IPS-NIHi11 (cell line): ENCODE measurements at regions not wholly inside any gene's neighbourhood (a gene's known extent, or its start where the extent isn't known, plus 50 kb on each side); places are given as distances from the start of the nearest gene placed in this dataset.
A peak's percentile ranks its signal among the peaks of the same experiment; 100 is the strongest.

Experiments used
- DNase-seq: peaks from one replicate; pipeline ENCODE4 v3.0.0; 2012; ENCODE audit warnings: mixed read lengths, low spot score

GRCh38 chr13:47426126-47426849 is 529.4 kb upstream of the HTR2A start:
- DNase-seq, result no peak

GRCh38 chr13:47421525-47421924 is 524.7 kb upstream of the HTR2A start:
- no peak for DNase-seq

GRCh38 chr13:47420568-47420967 is 523.7 kb upstream of the HTR2A start:
- no peak for DNase-seq

GRCh38 chr13:47420020-47420419 is 523.2 kb upstream of the HTR2A start:
- no peak for DNase-seq

- DNase-seq, result no peak
These were observed 521.5 kb upstream of the HTR2A start for GRCh38 chr13:47418206-47418920.

- no peak for DNase-seq
These were observed 520.6 kb upstream of the HTR2A start for GRCh38 chr13:47417485-47417884.

GRCh38 chr13:47415048-47415447 is 518.2 kb upstream of the HTR2A start:
- DNase-seq, result no peak

- DNase-seq, result no peak
These were observed 516.7 kb upstream of the HTR2A start for GRCh38 chr13:47413526-47413925.

- no peak for DNase-seq
These were observed 516.3 kb upstream of the HTR2A start for GRCh38 chr13:47413112-47413511.

GRCh38 chr13:47409778-47410177 is 512.9 kb upstream of the HTR2A start:
- no peak for DNase-seq

- DNase-seq, result no peak
These were observed 511.9 kb upstream of the HTR2A start for GRCh38 chr13:47408546-47409319.

- DNase-seq, result no peak
These were observed 511.0 kb upstream of the HTR2A start for GRCh38 chr13:47407808-47408207.

GRCh38 chr13:47399599-47399998 is 502.7 kb upstream of the HTR2A start:
- no peak for DNase-seq

- no peak for DNase-seq
These were observed 500.9 kb upstream of the HTR2A start for GRCh38 chr13:47397739-47398138.

- DNase-seq, result peak; percentile 14
These were observed 500.1 kb upstream of the HTR2A start for GRCh38 chr13:47396915-47397314.

- no peak for DNase-seq
These were observed 477.9 kb upstream of the HTR2A start for GRCh38 chr13:47374741-47375140.

GRCh38 chr13:47372751-47373150 is 475.9 kb upstream of the HTR2A start:
- DNase-seq, result no peak

- no peak for DNase-seq
These were observed 454.9 kb upstream of the HTR2A start for GRCh38 chr13:47351798-47352197.

GRCh38 chr13:47350334-47351124 is 453.7 kb upstream of the HTR2A start:
- no peak for DNase-seq

GRCh38 chr13:47349211-47349610 is 452.4 kb upstream of the HTR2A start:
- no peak for DNase-seq

GRCh38 chr13:47337781-47338507 is 441.1 kb upstream of the HTR2A start:
- DNase-seq, result no peak
